ENCODE measurements at regions not wholly inside any gene's neighbourhood (a gene's known extent, or its start where the extent isn't known, plus 50 kb on each side); places are given as distances from the start of the nearest gene placed in this dataset.

DNA sequence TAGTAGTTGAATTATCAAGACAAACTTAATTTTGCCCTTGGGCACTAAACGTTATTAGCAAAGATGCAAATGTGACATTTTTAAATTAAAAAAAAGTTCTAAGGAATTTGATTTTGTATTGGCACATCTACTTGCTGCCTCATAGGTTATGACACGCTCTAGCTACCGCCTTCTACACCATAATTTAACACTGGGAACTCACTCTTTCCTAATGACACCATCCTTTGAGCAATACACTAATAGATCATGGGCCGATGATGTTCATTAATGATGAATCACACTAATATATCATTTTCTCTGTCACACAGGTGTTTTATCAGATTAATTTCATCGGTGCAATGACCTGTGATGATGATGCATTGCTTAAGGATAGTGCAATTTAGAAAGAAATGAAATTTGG lies 528.8 kb upstream of the PCDH9 start:
- no peak for DNase-seq

GRCh38 chr13:67754012-67754411 lies 523.9 kb upstream of the PCDH9 start:
- DNase-seq, result no peak

DNA sequence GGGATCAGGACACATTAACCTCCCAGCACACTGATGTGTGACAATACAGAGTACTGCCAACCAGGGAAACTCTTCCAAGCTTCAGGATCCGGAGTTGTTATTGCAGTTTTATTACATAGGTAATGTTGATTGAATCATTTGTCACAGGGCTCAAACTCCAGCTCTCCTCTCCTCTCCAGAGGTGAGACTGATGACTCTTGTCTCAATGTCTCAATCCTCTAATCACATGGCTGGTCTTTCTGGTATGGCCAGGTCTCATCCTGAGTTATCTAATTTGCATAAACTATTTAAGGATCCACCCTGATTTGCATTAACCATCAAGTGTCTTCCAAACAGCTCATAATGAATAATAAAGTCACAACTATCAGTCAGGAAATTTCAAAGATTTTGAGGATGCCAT lies 522.6 kb upstream of the PCDH9 start:
- no peak for DNase-seq

DNA sequence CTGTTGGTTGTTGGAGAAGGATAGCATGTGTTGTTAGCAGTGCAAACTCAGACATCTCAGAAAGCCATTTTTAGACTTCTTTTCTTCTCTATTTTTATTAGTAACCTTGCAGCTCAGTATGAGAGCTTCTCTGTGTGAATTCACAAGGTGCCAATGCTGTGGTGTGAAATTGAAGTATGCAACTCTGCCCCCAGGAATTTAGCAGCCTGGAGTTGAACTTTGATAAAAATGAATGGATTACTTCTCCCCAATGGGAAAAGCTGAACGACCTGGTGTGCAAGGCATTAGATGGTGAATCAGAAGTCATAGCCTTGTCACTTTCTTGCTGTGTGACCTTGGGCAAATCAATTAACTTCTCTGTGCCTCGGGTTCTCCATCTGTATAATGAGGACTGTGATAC lies 512.3 kb upstream of the PCDH9 start:
- DNase-seq, result no peak

GRCh38 chr13:67740871-67741535 lies 510.9 kb upstream of the PCDH9 start:
- no peak for DNase-seq

GRCh38 chr13:67736646-67737420 lies 506.7 kb upstream of the PCDH9 start:
- DNase-seq, result peak; percentile 73

DNA sequence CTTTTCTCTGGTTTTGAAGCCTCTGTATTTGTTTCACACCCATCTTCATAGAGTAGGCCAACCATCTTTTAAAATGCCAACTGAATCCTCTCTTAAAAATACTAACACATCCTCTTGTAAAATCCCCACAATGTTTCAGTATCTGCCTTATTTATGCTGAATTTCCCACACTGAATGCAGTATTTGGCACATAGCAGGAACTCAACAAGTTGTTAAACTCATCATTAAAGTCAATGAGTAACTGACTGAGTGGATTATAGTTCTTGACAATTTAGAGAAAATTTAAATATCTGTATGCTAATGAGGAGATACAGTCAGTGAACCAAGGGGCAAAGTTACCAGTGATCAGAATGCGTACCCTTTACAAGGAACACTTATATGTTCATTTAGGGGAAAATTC lies 505.5 kb upstream of the PCDH9 start:
- DNase-seq, result no peak

DNA sequence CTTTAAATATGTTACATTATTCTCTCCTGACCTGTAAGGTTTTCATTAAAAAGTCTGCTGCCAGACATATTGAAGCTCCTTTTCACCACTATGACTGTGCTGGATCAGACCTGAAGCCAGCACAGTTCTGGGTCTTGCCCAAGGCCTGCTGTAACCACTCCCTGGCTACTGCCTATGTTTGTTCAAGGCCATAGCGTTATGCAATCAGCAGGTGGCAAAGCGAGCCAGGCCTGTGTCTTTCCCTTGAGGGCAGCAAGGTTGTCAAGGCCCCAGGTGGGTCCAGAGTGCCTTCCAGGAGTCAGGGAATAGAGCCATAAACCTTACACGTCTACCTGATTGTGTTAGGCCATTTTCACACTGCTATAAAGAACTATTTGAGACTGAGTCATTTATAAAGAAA lies 496.8 kb upstream of the PCDH9 start:
- DNase-seq, result no peak

GRCh38 chr13:67725999-67726398 lies 495.9 kb upstream of the PCDH9 start:
- no peak for DNase-seq

DNA sequence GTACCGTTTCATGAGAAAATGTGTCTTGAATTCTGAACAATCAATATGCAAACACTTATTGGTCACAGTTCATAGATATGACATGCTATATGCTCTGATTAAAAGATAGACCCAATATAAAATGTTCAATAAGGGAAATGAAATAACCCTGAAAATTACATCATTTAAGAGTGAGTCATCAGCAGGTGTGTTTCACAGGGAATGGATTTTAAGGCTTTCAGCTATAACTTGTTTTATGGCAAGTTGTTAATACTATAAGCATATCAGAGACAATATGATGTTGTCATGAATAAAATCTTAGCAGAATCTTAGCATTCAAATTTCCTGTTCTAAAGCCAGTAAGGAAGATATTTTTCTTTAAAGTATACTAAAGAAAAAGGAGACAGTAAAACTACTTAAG lies 483.4 kb upstream of the PCDH9 start:
- DNase-seq, result no peak

DNA sequence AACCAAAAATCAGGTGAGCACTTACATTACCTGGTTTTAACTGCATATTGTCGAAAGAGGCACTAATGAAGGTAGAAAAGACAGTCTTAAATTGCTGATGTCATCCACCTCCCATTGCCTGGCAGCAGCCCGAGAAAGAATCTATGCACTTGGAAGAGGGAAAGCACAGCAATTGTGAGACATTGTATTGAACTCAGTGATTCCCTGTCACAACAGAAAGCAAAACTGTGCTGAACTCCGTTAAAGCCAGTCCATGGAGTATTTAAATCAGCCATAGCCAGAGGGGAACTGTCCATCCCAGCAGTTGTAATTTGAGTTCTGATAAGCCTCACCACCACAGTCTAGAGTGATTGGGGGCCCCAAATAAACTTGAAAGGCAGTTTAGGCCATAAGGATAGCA lies 466.6 kb upstream of the PCDH9 start:
- DNase-seq, result no peak

DNA sequence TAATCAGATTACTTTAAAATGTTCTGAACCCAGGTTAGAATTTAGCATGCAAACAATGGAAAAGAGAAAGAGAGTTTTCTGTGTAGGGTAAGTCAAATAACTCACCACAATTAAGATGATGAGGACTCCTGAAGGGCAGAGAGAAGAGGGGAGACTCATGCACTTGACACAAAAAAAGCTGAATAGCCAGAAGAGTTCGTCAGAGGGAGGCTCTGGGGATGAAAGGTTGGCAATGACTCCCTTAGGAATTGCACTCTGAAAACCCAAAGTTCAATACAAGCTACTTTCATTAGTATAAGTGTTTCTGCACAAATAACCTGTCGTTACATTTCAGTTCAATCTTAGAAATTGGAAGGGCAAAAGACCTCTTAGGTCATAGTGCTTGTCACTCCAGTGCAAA lies 434.4 kb upstream of the PCDH9 start:
- DNase-seq, result no peak

- DNase-seq, result no peak
Measured at GRCh38 chr13:67662997-67663396, 432.9 kb upstream of the PCDH9 start.

DNA sequence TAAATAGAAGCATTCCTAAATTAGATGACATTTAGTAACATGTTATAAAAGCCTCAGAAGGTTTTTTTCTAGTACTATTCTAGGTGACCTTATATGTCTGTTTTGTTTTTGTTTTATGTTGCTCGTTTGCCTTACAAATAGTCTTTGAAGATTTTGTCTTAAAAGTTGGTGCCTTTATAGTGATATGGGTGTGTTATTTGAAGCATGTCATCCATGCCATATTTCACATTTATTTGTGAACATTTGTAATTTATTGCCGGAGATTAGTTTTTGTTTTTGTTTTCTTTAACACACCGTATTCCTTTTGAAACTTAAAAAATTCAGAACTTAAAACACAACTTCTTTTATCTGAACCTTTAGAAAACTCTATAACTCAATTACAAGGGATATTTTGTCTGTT lies 422.8 kb upstream of the PCDH9 start:
- DNase-seq, result no peak

DNA sequence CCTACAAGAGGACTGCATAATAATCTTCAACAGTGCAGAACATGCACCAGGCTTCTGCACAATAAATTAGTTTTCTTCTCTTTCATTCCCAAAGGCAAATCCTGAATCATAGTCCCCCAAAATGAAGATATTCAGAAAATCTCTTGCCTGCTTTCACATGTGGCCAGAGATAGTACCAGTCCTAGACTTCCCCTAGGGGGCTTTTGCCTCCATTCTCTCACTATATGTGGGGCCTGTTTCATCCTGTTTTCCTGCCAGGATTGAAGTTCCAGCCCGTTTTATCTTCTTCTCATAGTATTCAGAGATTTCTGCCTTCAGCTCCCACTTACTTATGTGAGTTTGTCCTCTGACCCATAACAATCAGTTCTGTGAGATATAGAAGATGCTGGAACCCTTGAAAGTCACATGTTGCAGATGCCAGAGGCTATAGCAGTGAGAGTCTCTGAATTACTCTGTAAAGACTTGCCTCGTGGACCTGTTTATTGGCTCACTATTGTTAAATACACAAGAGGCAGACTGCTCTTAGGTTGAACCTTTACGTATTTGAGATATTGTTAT lies 421.9 kb upstream of the PCDH9 start:
- no peak for DNase-seq

GRCh38 chr13:67650471-67650870 lies 420.3 kb upstream of the PCDH9 start:
- DNase-seq, result no peak

- DNase-seq, result no peak
Measured at GRCh38 chr13:67645874-67646467, 415.8 kb upstream of the PCDH9 start.

GRCh38 chr13:67643516-67644055 lies 413.4 kb upstream of the PCDH9 start:
- DNase-seq, result peak; percentile 46

DNA sequence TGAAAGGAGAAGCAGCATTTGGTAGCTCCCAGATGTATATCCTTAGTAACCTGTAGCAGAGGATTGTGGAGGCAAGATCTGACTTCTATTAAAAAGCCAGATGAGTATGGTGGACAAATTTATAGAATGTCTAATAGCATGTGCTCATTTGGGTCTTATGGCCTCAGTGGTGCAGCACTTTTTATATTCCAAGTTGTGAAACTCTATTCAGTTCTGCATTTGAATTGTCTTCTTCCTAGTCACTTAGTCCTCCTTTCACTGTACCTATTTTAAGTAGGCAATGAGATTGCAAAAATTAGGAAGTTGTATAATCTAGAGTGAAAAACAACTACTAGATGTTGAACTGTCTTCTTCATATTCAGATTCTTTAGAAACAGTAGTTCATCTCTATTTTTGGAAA lies 412.5 kb upstream of the PCDH9 start:
- no peak for DNase-seq

DNA sequence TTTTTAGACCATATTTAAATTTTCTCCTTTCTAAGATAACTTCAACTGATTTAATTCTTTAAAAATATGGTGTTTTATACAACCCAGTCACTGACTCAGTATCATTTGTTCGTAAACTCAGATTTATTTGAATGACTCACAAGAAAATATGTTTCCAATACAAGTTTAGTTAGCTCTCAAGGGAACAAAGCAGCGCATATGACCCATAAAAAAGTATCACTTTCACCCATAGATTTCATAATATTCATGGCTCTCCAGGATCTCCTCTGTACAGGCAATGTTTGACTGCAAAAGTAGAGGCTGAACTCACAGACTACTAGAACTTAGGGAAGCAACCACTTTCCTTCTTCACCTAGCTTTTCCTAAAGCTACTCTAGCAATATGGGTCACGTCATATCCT lies 405.6 kb upstream of the PCDH9 start:
- DNase-seq, result no peak

GRCh38 chr13:67632590-67632989 lies 402.5 kb upstream of the PCDH9 start:
- DNase-seq, result no peak

DNA sequence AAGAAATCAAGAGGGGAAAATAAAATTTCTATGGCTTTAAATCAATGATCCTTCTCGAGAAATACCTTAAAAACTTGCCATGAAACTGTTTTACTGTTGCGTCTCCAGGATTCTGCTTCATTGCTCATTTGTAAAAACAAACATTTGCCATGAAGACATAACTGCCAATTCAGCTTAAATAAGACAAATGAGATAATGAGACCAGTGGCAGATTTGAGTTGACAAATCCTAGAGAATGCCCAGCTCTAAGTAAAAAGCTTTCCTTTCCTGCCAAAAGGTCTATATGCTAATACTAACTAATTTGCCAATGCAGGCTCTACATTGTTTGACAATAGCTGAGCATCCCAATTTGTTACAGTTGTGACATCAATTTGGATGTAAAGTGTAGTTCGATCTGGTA lies 400.5 kb upstream of the PCDH9 start:
- DNase-seq, result no peak

DNA sequence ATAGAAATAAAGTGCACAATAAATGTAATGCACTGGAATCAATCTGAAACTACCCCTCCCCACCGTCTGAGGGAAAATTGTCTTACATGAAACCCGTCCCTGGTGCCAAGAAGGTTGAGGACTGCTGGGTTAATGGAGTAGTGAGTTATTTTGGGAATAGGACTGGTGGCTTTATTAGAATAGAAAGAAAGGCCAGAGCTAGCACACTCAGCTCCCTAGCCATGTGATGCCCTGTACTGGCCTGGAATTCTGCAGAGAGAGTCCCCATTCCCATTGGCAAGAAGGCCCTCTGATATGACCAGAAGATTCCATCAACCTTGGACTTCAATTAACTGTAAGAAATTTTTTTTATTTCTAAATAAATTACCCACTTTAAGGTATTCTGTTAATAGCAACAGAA lies 393.5 kb upstream of the PCDH9 start:
- DNase-seq, result no peak

GRCh38 chr13:67620665-67621064 lies 390.5 kb upstream of the PCDH9 start:
- DNase-seq, result no peak

All from NCI-H82 (cell line).